ENCODE measurements at regions not wholly inside any gene's neighbourhood (a gene's known extent, or its start where the extent isn't known, plus 50 kb on each side); places are given as distances from the start of the nearest gene placed in this dataset.

DNA sequence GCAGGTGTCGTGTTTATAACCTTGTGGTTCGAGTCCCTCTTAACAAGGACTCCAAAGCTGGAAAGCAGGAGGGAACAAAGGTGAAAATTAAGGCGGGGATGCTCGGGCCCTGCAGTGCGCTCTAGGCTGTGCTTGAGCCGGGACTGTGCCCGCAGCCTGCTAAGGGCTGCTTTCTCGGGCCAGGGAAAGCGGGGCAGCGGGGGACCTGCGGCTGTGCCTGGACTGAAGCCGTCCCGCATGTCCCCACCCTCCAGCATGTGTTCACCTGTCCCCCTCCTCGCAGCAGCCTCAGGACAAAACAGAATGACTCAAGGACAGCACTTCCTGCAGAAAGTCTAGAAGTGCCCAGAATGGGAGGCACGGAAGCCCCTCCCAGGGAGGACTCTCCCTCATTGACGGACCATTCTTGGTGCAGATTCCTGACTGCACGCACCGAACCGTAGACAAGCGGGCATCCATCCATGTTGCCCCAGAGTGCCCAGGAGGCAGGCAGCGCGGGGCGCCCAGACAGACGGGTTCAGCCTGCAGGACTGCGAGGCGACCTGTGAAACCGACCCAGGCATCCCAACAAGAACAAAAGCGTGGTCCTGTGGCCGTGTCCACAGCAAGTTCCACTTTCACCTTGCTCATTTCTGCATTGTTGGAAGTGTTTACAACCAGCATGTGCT, 342.9 kb downstream of the MAGEB5 start:
- TF ChIP-seq SP1 (IDR thresholded peaks at IDR 0.05) = no peak
- TF ChIP-seq BHLHE40 (IDR thresholded peaks at IDR 0.05; ENCODE audit: borderline replicate concordance) = no peak
- no peak for TF ChIP-seq L3MBTL2 (conservative IDR thresholded peaks at IDR 0.05)
- no peak for TF ChIP-seq FOXK2 (IDR thresholded peaks at IDR 0.05)
- no peak for TF ChIP-seq ARNT (IDR thresholded peaks at IDR 0.05)
- TF ChIP-seq CTBP1 (IDR thresholded peaks at IDR 0.05; ENCODE audit: borderline replicate concordance) = no peak
- no peak for TF ChIP-seq ZNF384 (IDR thresholded peaks at IDR 0.05)
- no peak for TF ChIP-seq FOXA1 (IDR thresholded peaks at IDR 0.05)
- no peak for TF ChIP-seq ELF4 (IDR thresholded peaks at IDR 0.05)
- TF ChIP-seq FOXM1 (IDR thresholded peaks at IDR 0.05; ENCODE audit: borderline replicate concordance) = no peak

All from HEK293T (cell line).